ENCODE measurements at regions not wholly inside any gene's neighbourhood (a gene's known extent, or its start where the extent isn't known, plus 50 kb on each side); places are given as distances from the start of the nearest gene placed in this dataset.
"Not testable (repeated sequence)": the region's sequence is repeated elsewhere in the genome, so short reads cannot be mapped to it uniquely, and the experiment has no call there.

DNA sequence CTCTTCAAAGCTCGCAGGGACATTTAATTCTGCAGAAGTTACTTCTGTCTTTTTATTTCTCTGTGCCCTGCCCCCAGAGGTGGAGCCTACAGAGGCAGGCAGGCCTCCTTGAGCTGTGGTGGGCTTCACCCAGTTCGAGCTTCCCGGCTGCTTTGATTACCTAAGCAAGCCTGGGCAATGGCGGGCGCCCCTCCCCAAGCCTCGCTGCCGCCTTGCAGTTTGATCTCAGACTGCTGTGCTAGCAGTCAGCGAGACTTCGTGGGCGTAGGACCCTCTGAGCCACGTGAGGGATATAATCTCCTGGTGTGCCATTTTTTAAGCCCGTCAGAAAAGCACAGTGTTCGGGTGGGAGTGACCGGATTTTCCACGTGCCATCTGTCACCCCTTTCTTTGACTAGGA lies 1322.9 kb upstream of the ACO1 start:
- POLR2A ChIA-PET; intact Hi-C loops (cut with micrococcal nuclease): not testable (repeated sequence)

DNA sequence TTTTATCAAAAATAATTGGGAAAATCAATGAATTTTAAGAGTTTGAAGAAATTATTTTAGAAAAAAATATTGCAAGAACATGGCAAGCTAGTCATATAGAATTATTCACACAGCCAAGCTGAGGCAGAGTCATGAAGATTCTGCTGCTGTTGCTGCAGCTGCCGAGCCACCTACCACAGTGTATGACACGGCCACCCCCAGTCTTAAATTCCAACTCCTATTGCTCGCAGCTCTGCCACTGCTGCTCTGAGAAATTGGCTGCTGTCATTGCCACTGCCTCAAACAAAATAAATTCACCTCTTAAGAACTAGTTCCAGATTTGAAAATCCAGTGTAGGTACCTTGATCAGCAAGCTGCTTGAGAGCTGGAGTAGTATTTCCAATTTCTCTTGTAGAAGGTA lies 1318.8 kb upstream of the ACO1 start:
- POLR2A ChIA-PET: no interaction called here

More for the DNA sequence above, 1322.9 kb upstream of the ACO1 start:
- not testable (repeated sequence) for H3K27ac Mint-ChIP-seq; H3K4me1 ChIP-seq (ENCODE audit: control insufficient read depth in 2 of 2, insufficient read depth in 2 of 2, low read length in 2 of 2); H3K27ac ChIP-seq (ENCODE audit: low read depth, low read length); H3K4me3 Mint-ChIP-seq; H3K9me3 ChIP-seq (ENCODE audit: control insufficient read depth in 2 of 3, low read length in 3 of 3); H3K27me3 ChIP-seq (ENCODE audit: control insufficient read depth in 2 of 2, insufficient read depth in 2 of 2, low read length in 2 of 2); H3K9me3 Mint-ChIP-seq; ATAC-seq; H3K36me3 Mint-ChIP-seq; H3K36me3 ChIP-seq (ENCODE audit: control insufficient read depth in 2 of 3, insufficient read depth in 3 of 3, low read length in 3 of 3); H3K4me3 ChIP-seq (ENCODE audit: low read length); H3K4me1 Mint-ChIP-seq; DNase-seq
- CTCF ChIA-PET: interaction anchor here (0.6 kb wide), 1 partner anchor 28 kb away, joined by 3 read pairs; no protein-coding TSS in a partner anchor
- H3K27me3 Mint-ChIP-seq: peaks cover 0 to 15% (median 0%) of the 10 kb centered on the region in 5 donors

DNA sequence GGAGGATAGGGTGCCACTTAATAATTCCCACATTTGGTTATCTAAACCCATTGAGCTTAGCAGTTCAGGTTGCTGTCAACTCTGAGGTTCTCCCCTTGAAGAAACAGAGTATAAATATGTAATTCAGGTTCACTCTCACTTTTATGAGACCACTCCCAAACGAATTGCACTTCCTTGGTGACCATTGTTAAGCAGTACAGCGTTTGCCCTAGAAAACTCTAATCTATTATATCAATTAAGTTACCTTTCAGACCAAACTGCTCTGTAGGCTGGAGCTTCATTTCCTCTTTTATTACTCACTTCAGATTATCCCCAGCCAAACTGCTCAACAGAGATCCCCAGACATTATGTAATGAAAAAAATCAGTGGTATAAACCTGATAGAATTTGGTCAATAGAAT lies 1317.0 kb upstream of the ACO1 start:
- Histone ChIP-seq H3K4me3 (ENCODE audit: low read length) (no peak overlapping the region), H3K27me3 (ENCODE audit: control insufficient read depth in 2 of 2, insufficient read depth in 2 of 2, low read length in 2 of 2) (no peaks in the 10 kb centered on the region), H3K4me1 (ENCODE audit: control insufficient read depth in 2 of 2, insufficient read depth in 2 of 2, low read length in 2 of 2) (no peaks in the 10 kb centered on the region), H3K9me3 (ENCODE audit: control insufficient read depth in 2 of 3, low read length in 3 of 3) (no peaks in the 10 kb centered on the region), H3K27ac (ENCODE audit: low read depth, low read length) (no peak overlapping the region), H3K36me3 (ENCODE audit: control insufficient read depth in 2 of 3, insufficient read depth in 3 of 3, low read length in 3 of 3) (no peaks in the 10 kb centered on the region)
- Mint-ChIP-seq H3K4me1 (no peaks in the 10 kb centered on the region), H3K36me3 (no peaks in the 10 kb centered on the region), H3K27me3 (peaks cover 0 to 28% (median 4%) of the 10 kb centered on the region in 5 donors), H3K27ac (no peak overlapping the region), H3K9me3 (no peaks in the 10 kb centered on the region), H3K4me3 (no peak overlapping the region)
- intact Hi-C loops (cut with micrococcal nuclease): no loop called here
- CTCF ChIA-PET: no interaction called here
- POLR2A ChIA-PET: no interaction called here
- ATAC-seq (no peak), DNase-seq (no peak)

More for the DNA sequence above, 1318.8 kb upstream of the ACO1 start:
- no peak overlapping the region for H3K4me3 Mint-ChIP-seq
- H3K27me3 ChIP-seq (ENCODE audit: control insufficient read depth in 2 of 2, insufficient read depth in 2 of 2, low read length in 2 of 2): no peaks in the 10 kb centered on the region
- H3K4me1 Mint-ChIP-seq: no peaks in the 10 kb centered on the region
- DNase-seq (no peak), ATAC-seq (no peak)
- no peaks in the 10 kb centered on the region for H3K36me3 ChIP-seq (ENCODE audit: control insufficient read depth in 2 of 3, insufficient read depth in 3 of 3, low read length in 3 of 3)
- H3K4me1 ChIP-seq (ENCODE audit: control insufficient read depth in 2 of 2, insufficient read depth in 2 of 2, low read length in 2 of 2): no peaks in the 10 kb centered on the region
- intact Hi-C loops (cut with micrococcal nuclease): no loop called here
- H3K27ac ChIP-seq (ENCODE audit: low read depth, low read length): no peak overlapping the region
- H3K36me3 Mint-ChIP-seq: no peaks in the 10 kb centered on the region
- H3K27ac Mint-ChIP-seq: no peak overlapping the region
- H3K27me3 Mint-ChIP-seq: peaks cover 0 to 33% (median 4%) of the 10 kb centered on the region in 5 donors
- no peaks in the 10 kb centered on the region for H3K9me3 Mint-ChIP-seq
- H3K4me3 ChIP-seq (ENCODE audit: low read length): no peak overlapping the region
- CTCF ChIA-PET: no interaction called here
- H3K9me3 ChIP-seq (ENCODE audit: control insufficient read depth in 2 of 3, low read length in 3 of 3): no peaks in the 10 kb centered on the region

DNA sequence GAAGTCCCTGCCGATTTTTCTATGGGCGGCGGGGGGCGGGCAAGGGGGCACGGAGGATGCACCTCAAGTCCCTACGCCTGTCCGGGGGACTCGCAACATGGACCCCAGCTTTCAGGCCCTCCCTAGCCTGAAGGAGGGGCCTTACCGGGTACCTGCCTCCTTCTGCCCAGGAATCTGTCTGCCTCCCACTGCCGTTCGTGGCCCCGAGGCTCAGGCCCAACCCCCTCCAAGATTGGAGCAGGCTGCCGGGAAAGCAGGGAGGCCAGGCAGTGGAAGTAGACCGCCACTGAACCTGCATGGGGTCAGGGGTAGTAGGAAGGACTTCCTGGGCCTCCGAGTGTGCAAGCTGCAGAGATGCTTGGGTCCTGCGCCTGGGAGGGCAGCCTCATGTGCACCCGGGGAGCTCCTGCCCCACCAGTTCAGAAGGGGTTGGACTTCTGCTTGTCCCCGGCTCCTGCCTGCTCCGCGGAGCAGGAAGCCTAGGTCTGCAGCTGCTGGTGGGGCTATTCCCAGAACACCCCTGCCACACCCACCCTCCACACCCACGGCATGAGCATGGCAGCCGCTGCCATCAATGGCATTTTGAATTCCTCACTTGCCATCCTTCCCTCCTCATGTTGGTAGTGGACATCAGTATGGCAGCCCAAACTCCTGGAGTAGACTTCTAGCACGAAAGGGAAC lies 1312.7 kb upstream of the ACO1 start:
- no peaks in the 10 kb centered on the region for H3K9me3 Mint-ChIP-seq
- Histone ChIP-seq H3K4me3 (ENCODE audit: low read length) (no peak overlapping the region), H3K36me3 (ENCODE audit: control insufficient read depth in 2 of 3, insufficient read depth in 3 of 3, low read length in 3 of 3) (no peaks in the 10 kb centered on the region), H3K27ac (ENCODE audit: low read depth, low read length) (no peak overlapping the region), H3K27me3 (ENCODE audit: control insufficient read depth in 2 of 2, insufficient read depth in 2 of 2, low read length in 2 of 2) (no peaks in the 10 kb centered on the region), H3K9me3 (ENCODE audit: control insufficient read depth in 2 of 3, low read length in 3 of 3) (no peaks in the 10 kb centered on the region), H3K4me1 (ENCODE audit: control insufficient read depth in 2 of 2, insufficient read depth in 2 of 2, low read length in 2 of 2) (no peaks in the 10 kb centered on the region)
- no peak overlapping the region for H3K4me3 Mint-ChIP-seq
- POLR2A ChIA-PET: no interaction called here
- H3K36me3 Mint-ChIP-seq: no peaks in the 10 kb centered on the region
- DNase-seq: no peak
- no peak overlapping the region for H3K27ac Mint-ChIP-seq
- H3K4me1 Mint-ChIP-seq: no peaks in the 10 kb centered on the region
- CTCF ChIA-PET: no interaction called here
- intact Hi-C loops (cut with micrococcal nuclease): no loop called here
- no peak for ATAC-seq
- peaks cover 0 to 18% (median 4%) of the 10 kb centered on the region in 5 donors for H3K27me3 Mint-ChIP-seq

DNA sequence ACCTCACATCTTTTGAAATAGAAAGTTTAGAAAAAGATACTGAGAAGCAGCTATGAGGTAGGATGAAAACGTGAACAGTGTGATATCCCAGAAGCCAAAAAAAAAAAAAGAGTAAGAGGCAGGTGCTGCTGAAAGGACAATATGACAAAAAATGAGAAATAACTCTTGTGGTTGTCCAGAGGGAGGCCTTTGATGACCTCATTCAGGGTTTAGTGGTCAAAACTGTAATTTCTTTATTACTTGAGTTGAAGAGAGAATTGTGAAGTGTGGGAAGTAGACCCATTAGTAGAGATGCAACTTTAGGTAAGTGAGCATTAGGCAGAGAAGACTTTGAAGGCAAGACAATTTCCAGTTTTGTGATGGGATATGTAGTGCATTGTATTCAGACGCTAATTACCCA lies 1306.3 kb upstream of the ACO1 start:
- intact Hi-C loops (cut with micrococcal nuclease): no loop called here
- H3K4me1 Mint-ChIP-seq: no peaks in the 10 kb centered on the region

DNA sequence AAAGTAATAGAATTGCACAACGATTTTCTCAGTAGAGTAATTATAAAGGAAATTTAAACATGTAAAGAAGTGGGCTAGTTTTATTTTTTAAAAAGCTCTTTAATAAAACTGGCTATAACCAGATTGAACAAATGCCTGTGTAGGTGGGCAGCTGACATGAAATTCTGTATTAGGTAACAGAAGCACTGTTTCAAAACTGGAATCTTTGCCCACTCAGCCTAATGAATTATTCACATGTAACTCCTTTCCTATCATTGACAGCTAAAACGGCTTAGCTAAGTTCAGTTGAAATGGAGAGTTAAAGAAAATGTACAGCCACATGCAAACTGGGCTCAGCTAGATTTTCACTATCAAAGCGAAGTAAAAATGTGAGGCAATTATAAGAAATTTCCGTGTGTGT lies 1300.1 kb upstream of the ACO1 start:
- CTCF ChIA-PET: no interaction called here
- no peak for ATAC-seq
- intact Hi-C loops (cut with micrococcal nuclease): no loop called here
- no peaks in the 10 kb centered on the region for H3K4me1 ChIP-seq (ENCODE audit: control insufficient read depth in 2 of 2, insufficient read depth in 2 of 2, low read length in 2 of 2)
- POLR2A ChIA-PET: no interaction called here
- no peaks in the 10 kb centered on the region for H3K9me3 ChIP-seq (ENCODE audit: control insufficient read depth in 2 of 3, low read length in 3 of 3)
- Mint-ChIP-seq H3K27ac (no peak overlapping the region), H3K4me3 (no peak overlapping the region), H3K9me3 (peaks cover 0 to 2% (median 0%) of the 10 kb centered on the region in 11 donors), H3K4me1 (no peaks in the 10 kb centered on the region), H3K27me3 (peaks cover 0 to 5% (median 0%) of the 10 kb centered on the region in 5 donors), H3K36me3 (no peaks in the 10 kb centered on the region)
- no peak for DNase-seq
- no peaks in the 10 kb centered on the region for H3K27me3 ChIP-seq (ENCODE audit: control insufficient read depth in 2 of 2, insufficient read depth in 2 of 2, low read length in 2 of 2)
- no peak overlapping the region for H3K4me3 ChIP-seq (ENCODE audit: low read length)
- H3K36me3 ChIP-seq (ENCODE audit: control insufficient read depth in 2 of 3, insufficient read depth in 3 of 3, low read length in 3 of 3): no peaks in the 10 kb centered on the region
- H3K27ac ChIP-seq (ENCODE audit: low read depth, low read length): no peak overlapping the region

More for the DNA sequence above, 1306.3 kb upstream of the ACO1 start:
- H3K36me3 Mint-ChIP-seq: no peaks in the 10 kb centered on the region
- no peaks in the 10 kb centered on the region for H3K9me3 ChIP-seq (ENCODE audit: control insufficient read depth in 2 of 3, low read length in 3 of 3)
- H3K9me3 Mint-ChIP-seq: peaks cover 0 to 2% (median 0%) of the 10 kb centered on the region in 11 donors
- no peaks in the 10 kb centered on the region for H3K4me1 ChIP-seq (ENCODE audit: control insufficient read depth in 2 of 2, insufficient read depth in 2 of 2, low read length in 2 of 2)
- H3K4me3 Mint-ChIP-seq: no peak overlapping the region
- H3K27me3 ChIP-seq (ENCODE audit: control insufficient read depth in 2 of 2, insufficient read depth in 2 of 2, low read length in 2 of 2): no peaks in the 10 kb centered on the region
- ChIA-PET CTCF (no interaction called here), POLR2A (no interaction called here)
- no peak for DNase-seq
- H3K4me3 ChIP-seq (ENCODE audit: low read length): no peak overlapping the region
- no peak for ATAC-seq
- H3K27ac Mint-ChIP-seq: no peak overlapping the region
- H3K27me3 Mint-ChIP-seq: no peaks in the 10 kb centered on the region
- H3K27ac ChIP-seq (ENCODE audit: low read depth, low read length): no peak overlapping the region
- H3K36me3 ChIP-seq (ENCODE audit: control insufficient read depth in 2 of 3, insufficient read depth in 3 of 3, low read length in 3 of 3): no peaks in the 10 kb centered on the region

DNA sequence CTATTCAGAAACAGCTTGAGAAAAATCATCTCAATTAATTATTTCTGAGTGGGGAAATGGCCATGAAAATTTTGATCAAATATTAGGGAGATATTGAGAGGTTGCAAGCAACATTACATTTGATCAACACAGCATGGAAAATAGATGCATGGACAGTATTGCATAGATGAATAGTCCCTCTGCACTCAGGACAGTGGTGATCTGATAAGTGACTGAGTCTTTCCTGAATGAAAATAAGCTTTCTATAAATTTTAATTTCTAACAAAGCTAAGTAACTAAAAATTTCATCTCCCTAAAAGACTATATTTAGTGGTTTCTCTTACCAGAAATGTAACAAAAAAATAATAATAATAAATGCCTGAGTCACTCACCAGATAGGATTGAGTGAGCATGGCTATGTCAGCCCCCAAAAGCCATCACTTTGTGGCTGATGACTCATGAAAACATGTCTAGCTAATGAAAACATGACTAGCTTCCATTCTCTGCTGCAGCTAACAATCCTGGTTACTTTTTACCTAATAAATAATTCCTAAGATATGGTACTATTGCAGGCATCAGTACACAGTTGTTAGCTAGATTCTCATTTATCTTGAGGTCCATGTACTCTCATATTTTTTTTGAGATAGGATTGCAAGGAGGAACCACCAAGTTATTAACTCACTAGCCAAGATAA lies 1294.8 kb upstream of the ACO1 start:
- ChIA-PET POLR2A (interaction anchor here (0.9 kb wide), 1 partner anchor 9 kb away, joined by 3 read pairs; no protein-coding TSS in a partner anchor), CTCF (interaction anchor here (0.6 kb wide), 1 partner anchor 28 kb away, joined by 3 read pairs; no protein-coding TSS in a partner anchor)
- ATAC-seq: no peak
- Mint-ChIP-seq H3K4me3 (no peak overlapping the region), H3K9me3 (peaks cover 0 to 2% (median 0%) of the 10 kb centered on the region in 11 donors), H3K36me3 (no peaks in the 10 kb centered on the region), H3K27me3 (peaks cover 0 to 9% (median 0%) of the 10 kb centered on the region in 5 donors), H3K4me1 (no peaks in the 10 kb centered on the region), H3K27ac (no peak overlapping the region)
- intact Hi-C loops (cut with micrococcal nuclease): no loop called here
- Histone ChIP-seq H3K9me3 (ENCODE audit: control insufficient read depth in 2 of 3, low read length in 3 of 3) (no peaks in the 10 kb centered on the region), H3K27me3 (ENCODE audit: control insufficient read depth in 2 of 2, insufficient read depth in 2 of 2, low read length in 2 of 2) (no peaks in the 10 kb centered on the region), H3K4me1 (ENCODE audit: control insufficient read depth in 2 of 2, insufficient read depth in 2 of 2, low read length in 2 of 2) (no peaks in the 10 kb centered on the region), H3K27ac (ENCODE audit: low read depth, low read length) (no peak overlapping the region), H3K4me3 (ENCODE audit: low read length) (no peak overlapping the region), H3K36me3 (ENCODE audit: control insufficient read depth in 2 of 3, insufficient read depth in 3 of 3, low read length in 3 of 3) (no peaks in the 10 kb centered on the region)
- no peak for DNase-seq
